NCI-H345 treated with DMSO at 0.1 percent for 48 hours (cell line): ENCODE measurements at regions not wholly inside any gene's neighbourhood (a gene's known extent, or its start where the extent isn't known, plus 50 kb on each side); places are given as distances from the start of the nearest gene placed in this dataset.
A peak's percentile ranks its signal among the peaks of the same experiment; 100 is the strongest.

Experiments
- DNase-seq: peaks from one replicate; lab custom pipeline; 2025; ENCODE audit not compliant: unreplicated experiment; lab: John Stamatoyannopoulos, UW

- DNase-seq = no peak
These were observed 536.3 kb upstream of the ZNF717 start for GRCh38 chr3:76321614-76322013.

- DNase-seq = no peak
These were observed 538.8 kb upstream of the ZNF717 start for GRCh38 chr3:76324101-76324500.

GRCh38 chr3:76345878-76346277, 560.5 kb upstream of the ZNF717 start:
- no peak for DNase-seq

- no peak for DNase-seq
These were observed 561.3 kb upstream of the ZNF717 start for GRCh38 chr3:76346690-76347089.

- no peak for DNase-seq
These were observed 564.5 kb upstream of the ZNF717 start for GRCh38 chr3:76349715-76350480.

- no peak for DNase-seq
These were observed 566.7 kb upstream of the ZNF717 start for GRCh38 chr3:76352051-76352450.

- DNase-seq = no peak
These were observed 567.3 kb upstream of the ZNF717 start for GRCh38 chr3:76352511-76353284.

- DNase-seq = no peak
These were observed 568.3 kb upstream of the ZNF717 start for GRCh38 chr3:76353683-76354082.

- no peak for DNase-seq
These were observed 575.7 kb upstream of the ZNF717 start for GRCh38 chr3:76361010-76361409.

GRCh38 chr3:76362643-76363042, 577.3 kb upstream of the ZNF717 start:
- no peak for DNase-seq

GRCh38 chr3:76365275-76365674, 579.9 kb upstream of the ZNF717 start:
- no peak for DNase-seq

- DNase-seq = no peak
These were observed 581.9 kb upstream of the ZNF717 start for GRCh38 chr3:76367281-76367680.

- DNase-seq = no peak
These were observed 583.8 kb upstream of the ZNF717 start for GRCh38 chr3:76369170-76369569.

GRCh38 chr3:76370749-76371520, 585.6 kb upstream of the ZNF717 start:
- no peak for DNase-seq

- DNase-seq = no peak
These were observed 587.1 kb upstream of the ZNF717 start for GRCh38 chr3:76372497-76372896.

- no peak for DNase-seq
These were observed 591.7 kb upstream of the ZNF717 start for GRCh38 chr3:76377074-76377473.

GRCh38 chr3:76378789-76379188, 593.4 kb upstream of the ZNF717 start:
- DNase-seq = no peak

- DNase-seq = no peak
These were observed 598.4 kb upstream of the ZNF717 start for GRCh38 chr3:76383781-76384180.

- DNase-seq = no peak
These were observed 601.7 kb upstream of the ZNF717 start for GRCh38 chr3:76387000-76387399.

GRCh38 chr3:76400141-76400540, 614.8 kb upstream of the ZNF717 start:
- no peak for DNase-seq

GRCh38 chr3:76402926-76403325, 617.6 kb upstream of the ZNF717 start:
- no peak for DNase-seq

GRCh38 chr3:76403556-76403955, 618.2 kb upstream of the ZNF717 start:
- DNase-seq = peak; percentile 11
